ENCODE measurements at regions not wholly inside any gene's neighbourhood (a gene's known extent, or its start where the extent isn't known, plus 50 kb on each side); places are given as distances from the start of the nearest gene placed in this dataset.

GRCh38 chr13:62033934-62034333, 618.3 kb upstream of the PCDH20 start:
- TF ChIP-seq CTCF (IDR thresholded peaks at IDR 0.05) (no peak), POLR2A (IDR thresholded peaks at IDR 0.05) (no peak)
